Peyer's patch (tissue), 4 donors: ENCODE measurements at regions not wholly inside any gene's neighbourhood (a gene's known extent, or its start where the extent isn't known, plus 50 kb on each side); places are given as distances from the start of the nearest gene placed in this dataset.

ENCODE experiments used
- POLR2A ChIP-seq, 2 donors: fragments of 450-650 bp; IDR thresholded peaks; one replicate each; pipeline ENCODE4 v1.5.1; 2017; ENCODE audit warnings: antibody characterized with exemption in 2 of 2, mild to moderate bottlenecking in 2 of 2, moderate library complexity in 2 of 2
- TF ChIP-seq, protein P1 (sequence below), 6 experiments: fragments of 450-650 bp in 4 of 6; fragments of 200-600 bp in 2 of 6; sonication (generic) in 1 of 6; IDR thresholded peaks; one replicate each; pipeline ENCODE4 v1.5.1; 2017 to 2019; ENCODE audit warnings: antibody characterized with exemption in 6 of 6, mild to moderate bottlenecking in 3 of 6, moderate library complexity in 1 of 6

DNA sequence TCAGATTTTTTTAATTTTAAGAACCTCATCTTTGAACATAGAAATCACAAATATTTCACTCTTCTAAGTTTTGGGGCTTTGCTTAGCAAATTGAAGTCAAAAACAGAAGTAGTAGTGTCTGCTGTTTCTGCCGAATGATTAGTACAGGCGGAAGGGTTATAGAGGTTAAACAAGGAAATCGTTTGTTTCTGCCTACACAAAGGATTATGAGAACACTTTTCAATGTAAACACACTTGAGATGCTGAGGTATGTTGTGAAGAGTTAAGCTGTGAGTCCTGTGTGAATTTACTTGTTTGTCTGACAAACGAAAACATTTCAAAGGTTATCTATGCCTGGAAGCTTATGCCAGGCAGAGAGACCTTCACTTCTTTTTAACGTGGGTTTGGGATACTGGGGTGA is 224.8 kb downstream of the CETN3 start:
- TF ChIP-seq, protein P1, sequence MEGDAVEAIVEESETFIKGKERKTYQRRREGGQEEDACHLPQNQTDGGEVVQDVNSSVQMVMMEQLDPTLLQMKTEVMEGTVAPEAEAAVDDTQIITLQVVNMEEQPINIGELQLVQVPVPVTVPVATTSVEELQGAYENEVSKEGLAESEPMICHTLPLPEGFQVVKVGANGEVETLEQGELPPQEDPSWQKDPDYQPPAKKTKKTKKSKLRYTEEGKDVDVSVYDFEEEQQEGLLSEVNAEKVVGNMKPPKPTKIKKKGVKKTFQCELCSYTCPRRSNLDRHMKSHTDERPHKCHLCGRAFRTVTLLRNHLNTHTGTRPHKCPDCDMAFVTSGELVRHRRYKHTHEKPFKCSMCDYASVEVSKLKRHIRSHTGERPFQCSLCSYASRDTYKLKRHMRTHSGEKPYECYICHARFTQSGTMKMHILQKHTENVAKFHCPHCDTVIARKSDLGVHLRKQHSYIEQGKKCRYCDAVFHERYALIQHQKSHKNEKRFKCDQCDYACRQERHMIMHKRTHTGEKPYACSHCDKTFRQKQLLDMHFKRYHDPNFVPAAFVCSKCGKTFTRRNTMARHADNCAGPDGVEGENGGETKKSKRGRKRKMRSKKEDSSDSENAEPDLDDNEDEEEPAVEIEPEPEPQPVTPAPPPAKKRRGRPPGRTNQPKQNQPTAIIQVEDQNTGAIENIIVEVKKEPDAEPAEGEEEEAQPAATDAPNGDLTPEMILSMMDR (IDR thresholded peaks at IDR 0.05): no peak
- TF ChIP-seq POLR2A (IDR thresholded peaks at IDR 0.05): no peak
